ENCODE measurements at regions not wholly inside any gene's neighbourhood (a gene's known extent, or its start where the extent isn't known, plus 50 kb on each side); places are given as distances from the start of the nearest gene placed in this dataset.

DNA sequence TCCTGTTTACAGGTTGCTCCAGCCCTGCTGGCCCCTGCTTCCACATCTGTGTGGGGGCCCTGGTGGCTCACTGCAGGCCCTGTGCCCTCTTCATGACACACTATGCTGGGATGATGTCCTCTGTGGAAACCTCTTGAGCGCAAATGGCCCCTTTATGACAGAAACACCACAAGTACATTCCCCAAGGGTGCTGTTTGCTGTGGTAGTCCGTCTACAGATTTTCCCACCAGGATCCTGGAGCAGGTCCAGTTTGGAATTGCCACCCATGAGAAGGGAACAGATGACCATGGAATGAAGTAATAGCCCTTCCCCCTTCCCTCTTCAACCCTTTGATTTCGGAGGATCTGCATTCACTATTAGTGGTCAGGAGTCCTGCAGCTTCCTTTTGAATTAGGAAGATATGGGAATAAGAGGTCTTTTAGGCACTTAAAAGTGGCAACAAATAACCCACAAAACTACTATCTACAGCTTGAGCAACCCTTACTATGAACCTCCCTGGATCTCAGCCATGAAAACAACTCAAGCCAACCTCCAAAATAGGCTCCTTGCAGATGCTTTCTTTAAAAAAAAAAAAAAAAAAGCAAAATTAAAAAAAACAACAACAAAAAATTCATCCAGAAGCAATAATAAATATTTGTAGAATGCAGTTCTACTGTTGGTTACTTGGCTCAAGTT lies 121.9 kb upstream of the TSPAN2 start:
- intact Hi-C loops (cut with DNase I) = no loop called here
- DNase-seq (ENCODE audit: low spot score) = no peak

DNA sequence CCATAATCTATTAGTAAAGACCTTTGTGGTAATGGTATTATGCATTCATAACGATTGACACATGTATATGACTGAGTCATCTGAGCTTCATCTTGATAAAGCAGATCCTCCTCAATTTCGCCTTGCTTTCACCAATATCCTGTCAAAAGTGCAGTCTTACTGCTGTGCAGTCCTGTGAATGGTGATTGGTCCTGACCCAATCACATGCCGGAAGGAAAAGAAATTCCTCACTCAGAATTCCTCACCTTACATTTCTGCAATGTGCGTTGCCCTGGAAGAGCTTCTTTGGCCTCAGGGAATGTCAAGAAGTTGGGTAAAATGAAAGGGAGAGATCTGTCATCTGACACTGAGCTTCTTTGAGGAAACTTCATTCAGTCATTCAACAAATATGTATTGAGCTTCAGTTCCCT lies 121.0 kb upstream of the TSPAN2 start:
- intact Hi-C loops (cut with DNase I) = no loop called here
- no peak for DNase-seq (ENCODE audit: low spot score)

DNA sequence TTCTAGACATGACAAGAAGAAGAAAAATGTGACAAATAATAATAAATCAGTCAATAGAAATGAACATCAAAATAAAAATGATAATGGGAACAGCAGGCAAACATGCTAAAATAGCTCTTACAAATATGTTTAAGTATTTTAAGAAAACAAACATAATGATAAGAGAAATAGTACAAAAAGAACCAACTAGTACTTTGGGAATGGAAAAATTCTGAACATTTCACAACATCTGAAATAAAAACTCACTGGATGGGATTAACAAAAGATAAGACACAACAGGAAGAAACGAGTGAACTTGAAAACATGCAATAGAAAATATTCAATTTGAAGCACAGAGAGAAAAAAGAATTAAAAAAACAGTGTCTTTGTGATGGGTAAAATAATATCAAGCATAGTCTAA lies 115.2 kb upstream of the TSPAN2 start:
- no peak for DNase-seq (ENCODE audit: low spot score)
- intact Hi-C loops (cut with DNase I) = no loop called here

DNA sequence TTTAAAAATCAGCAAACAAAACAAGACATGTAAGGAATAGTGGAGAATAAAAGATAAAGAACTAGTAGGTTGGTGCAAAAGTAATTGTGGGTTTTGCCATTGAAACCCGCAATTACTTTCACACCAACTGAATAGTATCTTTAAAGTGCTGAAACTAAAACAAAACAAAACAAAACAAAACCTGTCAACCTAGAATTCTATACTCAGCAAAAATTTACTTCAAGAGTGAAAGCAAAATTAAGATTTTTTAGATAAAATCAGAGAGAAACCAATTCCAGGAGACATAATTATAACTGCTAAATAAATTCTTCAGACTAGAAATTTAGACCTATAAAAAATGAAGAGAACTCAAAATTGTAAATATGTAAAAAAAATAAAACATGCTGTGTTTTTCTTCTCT lies 114.0 kb upstream of the TSPAN2 start:
- no peak for DNase-seq (ENCODE audit: low spot score)
- intact Hi-C loops (cut with DNase I) = loop anchor here in 1 of 2 donors (2.0 kb wide), 1 partner anchor 14 kb away; no protein-coding TSS in a partner anchor

DNA sequence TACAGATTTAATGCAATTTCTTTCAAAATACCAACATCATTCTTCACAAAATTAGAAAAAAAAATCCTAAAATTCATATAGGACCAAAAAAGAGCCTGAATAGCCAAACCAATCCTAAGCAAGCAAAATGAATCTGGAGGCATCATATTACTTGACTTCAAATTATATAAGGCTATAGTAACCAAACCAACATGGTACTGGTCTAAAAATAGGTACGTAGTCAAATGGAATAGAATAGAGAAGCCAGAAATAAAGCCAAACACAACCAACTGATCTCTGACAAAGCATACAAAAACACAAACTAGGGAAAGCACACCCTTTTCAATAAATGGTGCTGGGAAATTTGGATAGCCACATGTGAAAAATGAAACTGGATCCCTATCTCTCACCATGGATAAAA lies 112.3 kb upstream of the TSPAN2 start:
- DNase-seq (ENCODE audit: low spot score) = no peak
- intact Hi-C loops (cut with DNase I) = no loop called here

DNA sequence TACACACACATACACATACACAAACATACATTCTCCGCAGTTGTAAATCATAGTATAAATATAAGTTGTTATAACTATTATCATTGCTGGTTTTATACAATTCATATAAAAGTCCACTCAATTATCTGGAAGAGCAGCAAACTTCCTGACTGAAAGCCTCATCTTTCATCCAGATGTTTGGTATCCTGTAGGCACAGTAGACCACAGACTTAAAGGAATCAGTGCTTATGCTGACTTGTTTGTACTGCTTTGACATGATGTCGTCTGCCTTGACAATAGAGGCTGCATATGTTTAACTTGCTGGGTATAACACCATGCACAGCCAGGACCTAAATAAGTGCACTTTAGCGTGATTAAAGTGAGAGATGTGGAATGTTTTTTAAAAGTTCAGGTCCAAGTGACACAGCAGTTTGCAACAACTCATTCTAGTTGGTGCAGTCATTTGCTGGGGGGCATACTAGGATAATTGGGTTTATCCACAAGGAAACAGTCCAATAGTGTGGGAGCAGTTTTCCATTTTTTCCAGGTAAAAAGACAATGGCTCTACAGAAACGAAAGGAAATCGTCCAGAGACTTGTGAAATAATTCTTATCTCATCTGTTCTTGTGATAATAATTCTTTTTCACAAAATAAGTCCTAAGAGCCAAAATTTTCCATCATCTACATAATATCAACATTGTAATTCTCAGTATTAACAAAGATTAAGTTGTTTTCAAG lies 110.3 kb upstream of the TSPAN2 start:
- intact Hi-C loops (cut with DNase I) = no loop called here
- DNase-seq (ENCODE audit: low spot score) = no peak

DNA sequence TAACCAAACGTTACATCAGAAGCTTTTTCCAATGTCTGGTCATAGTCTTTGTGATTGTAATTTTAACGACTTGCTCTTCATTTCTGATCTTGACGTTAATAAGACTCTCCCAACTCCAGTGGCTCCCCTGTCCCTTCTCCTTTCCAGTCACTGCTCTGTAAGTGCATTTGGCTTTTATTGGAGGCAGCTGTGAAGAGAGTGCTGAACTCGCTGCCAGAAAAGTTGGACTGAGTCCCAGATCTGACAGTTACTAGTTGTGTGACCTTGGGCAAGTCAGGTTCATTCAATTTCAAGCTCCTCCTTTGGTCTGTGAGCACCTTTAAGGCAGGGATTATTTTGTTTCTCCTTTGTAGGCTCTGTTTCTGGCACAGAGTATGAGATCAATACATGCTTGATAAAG lies 109.6 kb upstream of the TSPAN2 start:
- intact Hi-C loops (cut with DNase I) = no loop called here
- DNase-seq (ENCODE audit: low spot score) = no peak

DNA sequence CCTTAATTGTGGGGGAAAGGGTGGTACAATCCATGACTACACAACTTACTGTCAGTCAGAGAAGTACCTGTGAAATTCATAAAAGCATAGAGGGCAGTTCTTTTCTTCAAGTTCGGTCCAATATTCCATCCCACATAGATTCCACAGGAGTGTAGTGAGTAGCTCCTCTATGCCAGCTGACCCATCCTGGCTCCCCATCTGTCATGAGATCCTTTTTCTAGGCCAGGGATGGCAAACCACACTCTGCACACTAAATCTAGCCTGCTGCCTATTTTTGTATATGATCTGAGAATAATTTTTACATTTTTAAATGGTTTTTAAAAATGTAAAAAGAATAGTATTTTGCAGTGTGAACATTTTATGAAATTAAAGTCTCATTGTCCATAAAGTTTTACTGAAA lies 107.0 kb upstream of the TSPAN2 start:
- DNase-seq (ENCODE audit: low spot score) = no peak
- intact Hi-C loops (cut with DNase I) = no loop called here

DNA sequence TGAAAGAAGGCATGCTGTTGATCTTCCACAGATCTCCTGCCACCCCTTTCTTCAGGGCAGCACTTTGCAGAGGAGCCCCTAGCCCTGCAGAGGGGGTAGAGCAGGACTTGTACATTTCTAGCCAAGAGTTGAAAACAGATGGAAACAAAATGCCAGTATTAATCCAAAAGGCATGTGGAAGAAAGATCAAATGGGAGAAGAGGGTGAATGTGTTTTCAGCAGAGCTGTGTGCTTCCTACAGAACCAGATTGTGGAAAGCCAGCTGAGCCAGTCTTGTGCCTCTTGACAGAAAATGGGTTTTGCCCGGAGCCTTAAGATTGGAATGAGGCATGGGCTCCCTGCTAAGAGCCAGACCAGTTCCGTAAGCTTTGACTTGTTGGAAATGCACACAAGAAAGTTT lies 105.2 kb upstream of the TSPAN2 start:
- DNase-seq (ENCODE audit: low spot score) = no peak
- intact Hi-C loops (cut with DNase I) = loop anchor here in 1 of 2 donors (5.0 kb wide), 1 partner anchor 473 kb away; no protein-coding TSS in a partner anchor

DNA sequence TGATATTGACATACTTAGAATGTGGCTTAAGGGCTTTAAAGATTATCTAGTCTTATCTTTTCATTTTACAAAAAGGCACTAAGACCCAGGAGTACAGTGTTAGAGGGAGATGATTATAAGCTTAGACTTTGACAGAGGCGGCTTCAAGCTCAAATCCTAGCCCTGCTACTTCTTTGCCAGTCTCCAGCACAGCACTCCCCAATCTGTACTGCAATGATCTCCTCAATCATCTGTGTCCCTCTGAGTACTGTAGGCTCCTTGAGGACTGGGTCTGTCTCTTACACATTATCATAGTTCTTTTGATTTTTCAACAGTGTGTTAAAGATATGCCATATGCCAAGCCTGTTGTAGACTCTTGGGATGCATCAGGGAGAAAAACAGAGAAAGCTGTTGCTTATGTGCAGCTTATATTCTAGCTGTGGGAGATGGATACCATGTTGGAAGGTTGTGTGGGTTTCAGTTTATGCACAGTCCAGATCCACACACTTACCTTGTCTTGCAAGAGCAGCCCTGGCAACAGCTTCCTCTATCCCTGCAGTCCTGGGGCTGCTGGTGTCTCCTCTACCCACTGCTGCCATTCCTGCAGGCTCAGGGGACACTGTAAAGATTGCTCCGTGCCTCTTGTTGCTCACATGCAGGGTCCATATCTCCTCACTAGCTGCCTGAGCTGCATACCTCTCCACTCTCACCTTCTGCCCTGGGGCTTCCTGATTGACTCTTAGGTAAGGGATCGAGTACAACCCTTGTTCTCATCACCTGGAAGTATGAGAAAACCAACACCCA lies 103.9 kb upstream of the TSPAN2 start:
- intact Hi-C loops (cut with DNase I) = loop anchor here in 1 of 2 donors (5.0 kb wide), 1 partner anchor 474 kb away; no protein-coding TSS in a partner anchor
- DNase-seq (ENCODE audit: low spot score) = no peak

DNA sequence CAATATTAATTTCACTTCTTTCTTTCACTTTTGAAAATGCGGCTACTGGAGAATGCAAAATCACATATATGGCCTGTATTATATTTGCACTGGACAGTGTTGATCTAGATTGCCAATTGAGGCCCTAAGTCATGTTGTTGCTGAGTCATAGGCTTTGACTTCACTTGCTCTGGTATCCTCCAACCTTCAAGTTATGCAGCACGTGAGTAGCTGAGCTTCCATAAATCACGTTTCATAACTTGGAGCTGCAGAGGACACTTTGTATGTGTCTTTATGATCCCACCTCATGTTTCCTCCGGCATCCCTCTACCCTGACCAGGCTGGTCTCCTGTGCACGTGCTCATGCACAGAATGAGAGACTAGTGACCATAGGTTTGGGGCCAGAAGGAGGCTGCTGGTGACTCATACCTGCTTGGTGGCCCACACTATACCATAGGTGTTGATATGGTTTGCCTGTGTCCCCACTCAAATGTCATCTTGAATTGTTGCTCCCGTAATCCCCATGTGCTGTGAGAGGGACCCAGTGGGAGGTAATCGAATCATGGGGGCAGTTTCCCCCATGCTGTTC lies 103.0 kb upstream of the TSPAN2 start:
- intact Hi-C loops (cut with DNase I) = loop anchor here in 1 of 2 donors (5.0 kb wide), 1 partner anchor 475 kb away; no protein-coding TSS in a partner anchor
- DNase-seq (ENCODE audit: low spot score) = no peak

DNA sequence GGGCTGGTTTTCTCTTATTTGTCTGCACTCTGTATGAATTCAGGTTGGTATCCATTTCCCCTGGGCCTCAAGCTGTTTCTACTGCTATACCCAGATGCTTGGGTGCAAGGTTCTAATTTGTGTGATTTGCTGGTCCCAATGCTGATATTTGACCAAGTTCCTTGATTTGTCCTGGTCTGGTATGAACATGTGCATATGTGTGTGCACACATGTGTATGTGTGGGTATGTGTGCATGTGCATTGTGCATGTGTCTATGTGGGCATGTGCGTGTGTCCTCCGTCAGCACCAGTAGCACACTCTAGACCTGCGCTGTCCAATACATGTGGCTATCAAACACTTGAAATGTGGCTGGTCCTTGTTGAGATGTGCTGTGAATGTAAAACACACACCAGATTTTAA lies 102.4 kb upstream of the TSPAN2 start:
- DNase-seq (ENCODE audit: low spot score) = no peak
- intact Hi-C loops (cut with DNase I) = loop anchor here in 1 of 2 donors (5.0 kb wide), 1 partner anchor 476 kb away; no protein-coding TSS in a partner anchor

DNA sequence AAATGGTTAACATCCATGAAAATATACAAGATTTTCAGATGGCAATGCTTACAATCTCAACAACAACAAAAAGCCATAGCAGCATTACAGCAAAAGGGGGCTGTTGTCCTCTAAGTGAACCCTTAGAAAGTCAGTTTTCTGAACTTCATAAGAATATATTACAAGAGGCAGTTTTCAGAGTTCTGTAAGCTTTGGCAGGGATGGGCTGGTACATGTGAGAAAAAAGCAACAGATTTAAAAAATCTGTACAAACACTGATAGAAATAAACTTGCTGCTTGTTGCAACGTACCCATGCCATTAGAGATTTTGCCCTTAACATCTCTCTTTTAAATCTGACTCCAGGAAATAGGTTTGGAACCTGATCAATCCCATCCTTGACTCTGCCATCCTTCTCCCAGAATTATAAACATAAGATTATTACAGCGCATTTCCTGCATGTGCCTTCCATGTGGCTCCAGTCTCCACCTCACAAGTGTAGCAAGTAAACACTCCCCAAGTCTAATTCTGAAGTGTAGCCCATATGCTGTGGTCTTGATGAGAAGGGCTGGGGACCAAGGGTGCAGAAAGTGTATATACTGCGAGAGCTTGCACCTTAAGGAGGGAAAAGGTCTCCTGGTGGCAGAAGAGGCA lies 101.4 kb upstream of the TSPAN2 start:
- DNase-seq (ENCODE audit: low spot score) = no peak
- intact Hi-C loops (cut with DNase I) = loop anchor here in 1 of 2 donors (5.0 kb wide), 1 partner anchor 477 kb away; no protein-coding TSS in a partner anchor

DNA sequence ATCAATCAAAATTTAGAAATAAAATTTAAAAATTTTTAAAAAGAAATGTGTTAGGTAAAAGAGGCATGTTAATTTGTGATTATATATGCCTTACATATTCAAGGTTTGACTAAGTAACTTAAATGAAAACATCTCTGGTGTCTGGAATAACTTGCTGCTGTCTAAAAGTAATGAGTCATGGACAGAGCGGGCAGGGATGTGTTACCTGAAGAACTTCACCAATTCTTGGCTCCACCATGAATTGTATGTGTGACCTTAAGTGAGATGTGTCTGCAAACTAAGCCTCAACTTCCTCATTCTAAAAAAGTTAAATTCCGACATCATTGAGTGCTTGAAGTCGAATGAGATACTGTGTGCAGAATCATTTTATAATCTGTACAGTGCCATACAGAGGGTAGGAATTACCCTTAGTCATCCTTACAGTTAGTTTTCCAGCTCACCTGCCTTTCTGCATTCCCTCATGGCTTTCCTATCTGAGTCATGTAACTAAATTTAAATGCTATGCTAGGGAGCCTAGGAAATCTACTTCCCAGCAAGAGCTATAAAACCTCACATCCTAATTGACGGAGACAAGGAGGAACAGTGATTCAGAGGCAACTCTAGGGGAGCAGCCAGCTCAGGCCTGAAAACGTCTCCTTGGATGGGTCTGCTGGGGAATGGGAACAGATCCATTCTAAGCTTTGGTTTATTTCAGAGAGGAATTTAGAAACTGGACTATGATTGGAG lies 100.7 kb upstream of the TSPAN2 start:
- intact Hi-C loops (cut with DNase I) = loop anchor here (2.0 to 10.0 kb wide), 3 partner anchors 13 to 477 kb away; partner anchors contain the start of gene NGF (in 1 of the 2)
- DNase-seq (ENCODE audit: low spot score) = no peak

DNA sequence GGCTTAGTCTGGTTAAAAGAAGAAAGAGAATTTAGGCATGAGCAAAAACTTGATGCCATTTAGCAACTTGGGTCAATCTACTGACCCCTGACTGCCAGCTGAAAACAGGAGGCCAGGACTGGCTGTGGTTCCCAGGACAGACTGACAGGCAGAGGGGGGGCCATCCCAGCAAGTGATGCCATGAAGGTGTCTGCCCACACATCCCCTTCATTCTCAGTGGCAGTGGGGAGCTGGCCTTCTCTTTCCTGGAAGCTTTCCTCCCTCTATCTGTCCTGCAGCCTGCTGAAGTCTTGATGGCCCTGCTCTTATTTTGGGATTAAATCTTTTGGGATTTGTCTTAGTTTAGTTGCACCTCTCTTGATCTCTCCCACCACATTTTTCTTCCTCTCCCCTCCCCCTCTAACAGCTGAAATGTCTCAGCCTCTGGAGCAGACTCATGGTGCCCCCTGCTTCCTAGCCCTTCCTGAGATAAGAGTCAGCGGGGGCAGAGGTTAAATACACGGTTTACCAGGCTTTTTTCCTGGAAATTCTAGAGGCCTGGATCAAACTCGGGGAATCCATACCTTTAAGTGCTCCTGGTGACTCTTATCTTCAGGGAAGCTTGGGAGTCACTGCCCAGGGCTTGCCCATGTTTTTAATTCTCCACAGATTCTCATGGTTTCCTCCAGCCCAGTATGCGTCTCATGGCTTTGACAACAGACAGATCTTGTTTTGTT lies 99.5 kb upstream of the TSPAN2 start:
- DNase-seq (ENCODE audit: low spot score) = no peak
- intact Hi-C loops (cut with DNase I) = loop anchor here (2.0 to 10.0 kb wide), 2 partner anchors 14 to 146 kb away; partner anchors contain the start of gene NGF (in 1 of the 2)

DNA sequence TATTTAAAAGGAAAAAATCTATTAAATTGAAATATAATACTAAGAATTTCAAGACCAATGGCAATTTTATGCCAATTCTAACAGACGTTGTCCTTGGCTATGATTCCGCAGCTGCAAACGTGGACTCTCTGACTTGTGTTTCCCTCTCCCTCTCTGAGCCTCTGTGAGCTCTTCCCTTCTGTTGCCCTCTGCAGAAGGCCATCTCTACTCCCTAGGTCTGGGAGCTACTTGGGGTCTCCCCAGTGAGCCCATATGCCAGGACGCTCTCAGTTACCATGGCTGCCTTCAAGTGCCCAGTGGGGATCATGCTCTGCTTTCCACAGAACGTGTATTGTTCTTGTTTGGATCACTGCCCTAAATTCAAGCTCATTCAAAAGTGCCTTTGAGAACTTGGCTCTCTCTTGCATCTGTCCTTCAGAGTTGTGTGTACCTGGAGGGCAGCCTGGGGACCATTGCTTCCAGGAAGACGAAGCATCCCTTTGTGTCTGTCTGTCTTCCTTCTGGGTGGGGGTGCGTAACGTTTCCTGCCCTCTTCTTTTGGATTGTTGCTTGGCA lies 97.5 kb upstream of the TSPAN2 start:
- no peak for DNase-seq (ENCODE audit: low spot score)
- intact Hi-C loops (cut with DNase I) = loop anchor here in 1 of 2 donors (10.0 kb wide), 1 partner anchor 148 kb away; the partner anchor contains the start of gene NGF

DNA sequence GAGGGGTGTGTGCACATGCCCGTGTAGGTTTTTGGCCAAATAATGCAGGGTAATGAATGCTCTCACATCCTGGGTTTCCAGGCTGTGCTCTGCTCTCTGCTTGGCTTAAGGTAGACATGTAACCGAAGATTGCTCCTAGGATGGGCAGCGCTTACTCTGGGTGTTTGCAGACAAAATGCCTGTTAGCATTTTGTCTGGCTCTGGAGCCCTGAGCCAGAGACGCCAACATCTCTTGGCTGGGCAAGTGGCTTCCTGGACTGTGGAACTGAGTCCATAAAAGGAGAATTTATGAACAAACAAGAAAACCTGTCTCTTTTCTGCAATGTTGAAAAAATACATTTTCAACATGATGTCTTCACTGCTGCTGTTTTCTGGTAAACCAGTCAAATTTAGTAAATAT lies 96.0 kb upstream of the TSPAN2 start:
- intact Hi-C loops (cut with DNase I) = loop anchor here in 1 of 2 donors (10.0 kb wide), 1 partner anchor 149 kb away; the partner anchor contains the start of gene NGF

More for the DNA sequence above, 96.0 kb upstream of the TSPAN2 start:
- DNase-seq (ENCODE audit: low spot score) = no peak

Data from posterior vena cava (tissue), 2 donors.